ENCODE measurements at regions not wholly inside any gene's neighbourhood (a gene's known extent, or its start where the extent isn't known, plus 50 kb on each side); places are given as distances from the start of the nearest gene placed in this dataset.

GRCh38 chr7:144941127-144941526 is 105.3 kb upstream of the TPK1 start:
- Histone ChIP-seq H3K27me3 (no peaks in the 10 kb centered on the region), H3K36me3 (no peaks in the 10 kb centered on the region), H3K4me3 (ENCODE audit: low read depth in 1 of 2, low read length in 1 of 2) (no peak overlapping the region), H3K4me1 (ENCODE audit: control insufficient read depth in 1 of 2, insufficient read depth in 1 of 2, low read depth in 1 of 2, low read length in 1 of 2) (no peaks in the 10 kb centered on the region), H3K27ac (no peak overlapping the region), H3K9me3 (no peaks in the 10 kb centered on the region)
- TF ChIP-seq CTCF (IDR thresholded peaks at IDR 0.05) = no peak

GRCh38 chr7:144937199-144937598 is 101.3 kb upstream of the TPK1 start:
- no peaks in the 10 kb centered on the region for H3K36me3 ChIP-seq
- no peaks in the 10 kb centered on the region for H3K4me1 ChIP-seq (ENCODE audit: control insufficient read depth in 1 of 2, insufficient read depth in 1 of 2, low read depth in 1 of 2, low read length in 1 of 2)
- TF ChIP-seq CTCF (IDR thresholded peaks at IDR 0.05) = no peak
- H3K27ac ChIP-seq = no peak overlapping the region
- H3K4me3 ChIP-seq (ENCODE audit: low read depth in 1 of 2, low read length in 1 of 2) = no peak overlapping the region
- H3K9me3 ChIP-seq = no peaks in the 10 kb centered on the region
- H3K27me3 ChIP-seq = no peaks in the 10 kb centered on the region

GRCh38 chr7:144936314-144936713 is 100.5 kb upstream of the TPK1 start:
- H3K36me3 ChIP-seq = no peaks in the 10 kb centered on the region
- TF ChIP-seq CTCF (IDR thresholded peaks at IDR 0.05) = no peak
- no peaks in the 10 kb centered on the region for H3K9me3 ChIP-seq
- H3K4me1 ChIP-seq (ENCODE audit: control insufficient read depth in 1 of 2, insufficient read depth in 1 of 2, low read depth in 1 of 2, low read length in 1 of 2) = no peaks in the 10 kb centered on the region
- H3K27me3 ChIP-seq = no peaks in the 10 kb centered on the region
- no peak overlapping the region for H3K4me3 ChIP-seq (ENCODE audit: low read depth in 1 of 2, low read length in 1 of 2)
- no peak overlapping the region for H3K27ac ChIP-seq

- no peaks in the 10 kb centered on the region for H3K4me1 ChIP-seq (ENCODE audit: control insufficient read depth in 1 of 2, insufficient read depth in 1 of 2, low read depth in 1 of 2, low read length in 1 of 2)
- no peak for TF ChIP-seq CTCF (IDR thresholded peaks at IDR 0.05)
- H3K36me3 ChIP-seq = no peaks in the 10 kb centered on the region
Measured at GRCh38 chr7:144910411-144910810, 74.6 kb upstream of the TPK1 start.

GRCh38 chr7:144908943-144909556 is 73.2 kb upstream of the TPK1 start:
- no peaks in the 10 kb centered on the region for H3K9me3 ChIP-seq
- no peak overlapping the region for H3K27ac ChIP-seq
- no peaks in the 10 kb centered on the region for H3K4me1 ChIP-seq (ENCODE audit: control insufficient read depth in 1 of 2, insufficient read depth in 1 of 2, low read depth in 1 of 2, low read length in 1 of 2)
- no peak overlapping the region for H3K4me3 ChIP-seq (ENCODE audit: low read depth in 1 of 2, low read length in 1 of 2)
- no peaks in the 10 kb centered on the region for H3K36me3 ChIP-seq
- TF ChIP-seq CTCF (IDR thresholded peaks at IDR 0.05) = no peak
- no peaks in the 10 kb centered on the region for H3K27me3 ChIP-seq

More at GRCh38 chr7:144910411-144910810, 74.6 kb upstream of the TPK1 start:
- Histone ChIP-seq H3K27me3 (no peaks in the 10 kb centered on the region), H3K4me3 (ENCODE audit: low read depth in 1 of 2, low read length in 1 of 2) (no peak overlapping the region), H3K9me3 (no peaks in the 10 kb centered on the region), H3K27ac (no peak overlapping the region)

All from neutrophil (primary cell).